Lower lobe of right lung (tissue), 2 donors: ENCODE measurements at regions not wholly inside any gene's neighbourhood (a gene's known extent, or its start where the extent isn't known, plus 50 kb on each side); places are given as distances from the start of the nearest gene placed in this dataset.

Experiments used
- ATAC-seq, 2 donors: fragments of 200-7000 bp; cut with Tn5 transposase; one replicate each; pipeline ENCODE4 v1.9.1; 2020 to 2022; ENCODE audit warnings: mild to moderate bottlenecking in 2 of 2, moderate library complexity in 2 of 2
- DNase-seq: peaks from one replicate; pipeline ENCODE4 v3.0.0-alpha.2; 2020
- H3K27ac ChIP-seq: fragments of 200-600 bp; one replicate; pipeline ENCODE4 v1.8.0; 2022
- H3K27me3 ChIP-seq: fragments of 200-600 bp; one replicate; pipeline ENCODE4 v1.8.0; 2022; ENCODE audit warnings: low read depth
- H3K36me3 ChIP-seq: fragments of 200-600 bp; one replicate; pipeline ENCODE4 v1.8.0; 2022; ENCODE audit warnings: mild to moderate bottlenecking
- H3K4me1 ChIP-seq: fragments of 200-600 bp; one replicate; pipeline ENCODE4 v1.8.0; 2022
- H3K4me3 ChIP-seq: fragments of 200-600 bp; one replicate; pipeline ENCODE4 v1.8.0; 2022; ENCODE audit warnings: mild to moderate bottlenecking
- H3K9me3 ChIP-seq: fragments of 200-600 bp; one replicate; pipeline ENCODE4 v1.8.0; 2022
- intact Hi-C: fragments of 100-400 bp; cut with DNase I; formaldehyde crosslinking; loops from one replicate; pipeline ENCODE4 v1.11.0; 2022
- TF ChIP-seq, protein P1 (sequence below): fragments of 200-600 bp; IDR thresholded peaks from one replicate; pipeline ENCODE4 v1.8.0; 2022; ENCODE audit warnings: antibody characterized with exemption, mild to moderate bottlenecking
- donor health status: DM: no; HTN: yes; CAD: no; lungs with severe emphysema.

DNA sequence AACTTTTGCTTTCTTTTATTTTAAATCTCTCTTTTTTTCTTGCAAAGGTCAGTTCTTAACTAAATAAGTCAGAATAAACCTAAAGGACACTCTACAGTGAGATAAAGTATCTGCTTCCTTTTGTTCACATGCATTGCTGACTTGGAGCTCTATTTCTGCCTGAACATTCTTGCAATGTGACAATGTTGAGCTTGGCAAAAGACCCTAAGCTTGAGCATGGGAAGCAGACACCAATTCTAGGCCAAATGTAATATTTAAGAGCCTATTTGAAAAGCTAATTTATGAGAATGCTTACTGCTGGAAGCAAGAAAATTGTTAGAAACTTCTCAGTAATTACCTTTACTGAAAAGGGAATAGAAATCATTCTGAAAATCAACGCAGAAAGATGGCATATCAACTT, 556.2 kb downstream of the CBLN4 start:
- Histone ChIP-seq H3K27me3 (no peaks in the 10 kb centered on the region), H3K9me3 (no peaks in the 10 kb centered on the region), H3K4me3 (no peak overlapping the region), H3K36me3 (no peaks in the 10 kb centered on the region), H3K4me1 (no peaks in the 10 kb centered on the region), H3K27ac (no peak overlapping the region)
- no peak for ATAC-seq
- DNase-seq, result no peak
- TF ChIP-seq, protein P1, sequence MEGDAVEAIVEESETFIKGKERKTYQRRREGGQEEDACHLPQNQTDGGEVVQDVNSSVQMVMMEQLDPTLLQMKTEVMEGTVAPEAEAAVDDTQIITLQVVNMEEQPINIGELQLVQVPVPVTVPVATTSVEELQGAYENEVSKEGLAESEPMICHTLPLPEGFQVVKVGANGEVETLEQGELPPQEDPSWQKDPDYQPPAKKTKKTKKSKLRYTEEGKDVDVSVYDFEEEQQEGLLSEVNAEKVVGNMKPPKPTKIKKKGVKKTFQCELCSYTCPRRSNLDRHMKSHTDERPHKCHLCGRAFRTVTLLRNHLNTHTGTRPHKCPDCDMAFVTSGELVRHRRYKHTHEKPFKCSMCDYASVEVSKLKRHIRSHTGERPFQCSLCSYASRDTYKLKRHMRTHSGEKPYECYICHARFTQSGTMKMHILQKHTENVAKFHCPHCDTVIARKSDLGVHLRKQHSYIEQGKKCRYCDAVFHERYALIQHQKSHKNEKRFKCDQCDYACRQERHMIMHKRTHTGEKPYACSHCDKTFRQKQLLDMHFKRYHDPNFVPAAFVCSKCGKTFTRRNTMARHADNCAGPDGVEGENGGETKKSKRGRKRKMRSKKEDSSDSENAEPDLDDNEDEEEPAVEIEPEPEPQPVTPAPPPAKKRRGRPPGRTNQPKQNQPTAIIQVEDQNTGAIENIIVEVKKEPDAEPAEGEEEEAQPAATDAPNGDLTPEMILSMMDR, result no peak
- intact Hi-C loops, result no loop called here

- intact Hi-C loops, result no loop called here
- H3K4me1 ChIP-seq, result no peaks in the 10 kb centered on the region
- H3K36me3 ChIP-seq, result no peaks in the 10 kb centered on the region
- no peak overlapping the region for H3K27ac ChIP-seq
- no peaks in the 10 kb centered on the region for H3K27me3 ChIP-seq
- no peak for DNase-seq
- no peaks in the 10 kb centered on the region for H3K9me3 ChIP-seq
- TF ChIP-seq, protein P1, result no peak
- ATAC-seq, result no peak
- no peak overlapping the region for H3K4me3 ChIP-seq
These were observed 559.0 kb downstream of the CBLN4 start for GRCh38 chr20:55446301-55446700.

GRCh38 chr20:55439070-55439469, 566.2 kb downstream of the CBLN4 start:
- Histone ChIP-seq H3K9me3 (no peaks in the 10 kb centered on the region), H3K4me3 (no peak overlapping the region), H3K36me3 (no peaks in the 10 kb centered on the region), H3K27ac (no peak overlapping the region), H3K4me1 (no peaks in the 10 kb centered on the region), H3K27me3 (no peaks in the 10 kb centered on the region)
- intact Hi-C loops, result no loop called here
- TF ChIP-seq, protein P1, result no peak
- ATAC-seq, result no peak
- DNase-seq, result no peak

DNA sequence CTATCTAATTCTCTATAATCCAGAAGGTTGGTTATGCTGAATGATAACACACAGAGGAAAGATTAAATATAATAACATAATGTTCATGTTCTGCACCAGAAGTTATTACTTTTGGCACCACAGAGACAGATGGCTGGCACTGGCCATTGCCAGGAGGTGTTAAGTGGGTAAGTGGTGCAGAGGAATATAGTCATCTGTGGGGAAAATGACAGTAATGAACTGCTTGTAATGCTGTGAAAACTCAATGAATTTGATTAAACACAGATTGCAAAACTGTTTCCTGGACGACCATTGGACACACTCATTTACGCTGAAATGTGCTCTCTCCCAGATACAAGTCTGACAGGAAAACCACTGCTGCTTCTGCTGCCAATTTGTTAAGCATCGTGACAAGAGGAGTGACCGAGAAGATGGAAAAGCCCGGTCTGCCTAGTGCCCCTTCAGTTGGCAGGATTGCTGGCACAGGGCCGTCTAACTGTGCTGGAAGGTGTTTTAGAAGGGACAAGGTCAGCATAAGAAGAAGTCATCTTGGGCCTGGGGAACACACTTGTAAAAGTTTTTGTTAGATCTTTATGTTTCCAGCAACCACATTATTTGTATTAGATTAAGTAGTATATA, 567.4 kb downstream of the CBLN4 start:
- no peaks in the 10 kb centered on the region for H3K9me3 ChIP-seq
- H3K27me3 ChIP-seq, result no peaks in the 10 kb centered on the region
- no peak overlapping the region for H3K4me3 ChIP-seq
- H3K36me3 ChIP-seq, result no peaks in the 10 kb centered on the region
- no peaks in the 10 kb centered on the region for H3K4me1 ChIP-seq
- intact Hi-C loops, result no loop called here
- no peak for ATAC-seq
- no peak for DNase-seq
- TF ChIP-seq, protein P1, result no peak
- no peak overlapping the region for H3K27ac ChIP-seq

GRCh38 chr20:55424968-55425367, 580.4 kb downstream of the CBLN4 start:
- Histone ChIP-seq H3K9me3 (no peaks in the 10 kb centered on the region), H3K4me3 (no peak overlapping the region), H3K27ac (no peak overlapping the region), H3K36me3 (no peaks in the 10 kb centered on the region), H3K27me3 (no peaks in the 10 kb centered on the region), H3K4me1 (no peaks in the 10 kb centered on the region)
- intact Hi-C loops, result no loop called here
- TF ChIP-seq, protein P1, result no peak
- ATAC-seq (no peak), DNase-seq (no peak)
